ENCODE measurements at regions not wholly inside any gene's neighbourhood (a gene's known extent, or its start where the extent isn't known, plus 50 kb on each side); places are given as distances from the start of the nearest gene placed in this dataset.

DNA sequence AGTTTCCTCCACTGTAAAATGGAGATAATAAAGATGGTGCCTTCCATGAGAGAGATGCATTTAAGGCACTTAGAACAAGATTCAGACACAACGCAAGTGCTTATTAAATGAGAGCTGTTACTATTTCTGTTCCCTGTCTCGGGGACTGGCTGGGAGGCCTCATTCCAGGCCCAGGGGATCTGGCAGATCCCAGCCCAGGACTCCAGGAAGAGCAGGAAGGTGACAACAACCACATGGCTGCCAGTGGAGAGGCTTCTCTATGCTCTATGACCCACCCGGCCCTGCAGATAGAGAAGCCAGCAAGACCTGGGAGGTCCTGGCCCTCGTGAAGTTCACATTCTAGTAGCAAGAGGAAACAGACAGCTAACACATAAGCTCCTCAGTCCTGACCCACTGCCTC, 175.5 kb downstream of the ACTL8 start:
- H3K27ac Mint-ChIP-seq = no peak overlapping the region
- H3K9me3 Mint-ChIP-seq = no peaks in the 10 kb centered on the region
- intact Hi-C loops (cut with micrococcal nuclease) = no loop called here
- H3K4me3 Mint-ChIP-seq = no peak overlapping the region
- H3K4me1 Mint-ChIP-seq (ENCODE audit: low read depth) = no peaks in the 10 kb centered on the region
- peaks cover 2% of the 10 kb centered on the region for H3K27me3 Mint-ChIP-seq
- no peaks in the 10 kb centered on the region for H3K36me3 Mint-ChIP-seq (ENCODE audit: low read depth)

DNA sequence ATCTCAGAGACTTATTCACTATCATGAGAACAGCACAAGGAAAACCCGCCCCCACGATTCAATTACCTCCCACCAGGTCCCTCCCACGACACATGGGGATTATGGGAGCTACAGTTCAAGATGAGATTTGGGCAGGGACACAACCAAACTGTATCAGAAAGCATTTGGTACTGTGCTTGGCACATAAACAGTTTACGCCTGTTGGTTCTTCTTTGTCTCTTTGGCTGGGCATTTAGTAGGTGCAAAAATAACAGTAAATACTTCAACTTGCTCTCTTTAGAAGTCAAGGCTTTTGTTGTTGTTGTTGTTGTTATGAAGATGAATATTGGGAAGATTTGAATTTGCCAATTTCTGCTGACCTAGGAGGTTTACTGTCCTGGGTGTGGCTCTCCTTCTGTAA, 175.4 kb upstream of the IGSF21 start:
- H3K4me1 Mint-ChIP-seq (ENCODE audit: low read depth) = no peaks in the 10 kb centered on the region
- H3K27me3 Mint-ChIP-seq = peaks cover 4% of the 10 kb centered on the region
- no peaks in the 10 kb centered on the region for H3K36me3 Mint-ChIP-seq (ENCODE audit: low read depth)
- no peak overlapping the region for H3K4me3 Mint-ChIP-seq
- no peaks in the 10 kb centered on the region for H3K9me3 Mint-ChIP-seq
- H3K27ac Mint-ChIP-seq = no peak overlapping the region
- intact Hi-C loops (cut with micrococcal nuclease) = no loop called here

DNA sequence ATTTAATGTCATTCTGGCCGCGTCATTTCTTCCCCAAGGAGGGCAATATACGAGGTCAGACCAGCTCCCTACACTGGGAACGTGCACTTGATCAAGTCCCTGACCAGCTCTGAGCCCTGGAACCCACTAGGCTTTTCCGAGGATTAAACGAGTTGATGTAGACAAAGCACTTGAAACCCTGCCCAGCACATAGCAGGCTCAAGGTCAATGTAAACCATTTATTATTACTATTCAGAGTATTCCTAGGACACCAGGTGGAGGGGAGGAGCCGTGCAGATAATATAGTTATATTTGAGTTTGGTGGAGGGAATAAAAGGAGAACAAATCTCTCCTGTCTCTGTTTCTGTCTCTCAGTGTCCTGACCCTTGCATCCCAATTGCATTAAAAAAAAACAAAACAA, 174.1 kb upstream of the IGSF21 start:
- no peak overlapping the region for H3K4me3 Mint-ChIP-seq
- intact Hi-C loops (cut with micrococcal nuclease) = no loop called here
- H3K9me3 Mint-ChIP-seq = no peaks in the 10 kb centered on the region
- H3K4me1 Mint-ChIP-seq (ENCODE audit: low read depth) = no peaks in the 10 kb centered on the region
- peaks cover 2% of the 10 kb centered on the region for H3K27me3 Mint-ChIP-seq
- H3K27ac Mint-ChIP-seq = no peak overlapping the region
- H3K36me3 Mint-ChIP-seq (ENCODE audit: low read depth) = no peaks in the 10 kb centered on the region

DNA sequence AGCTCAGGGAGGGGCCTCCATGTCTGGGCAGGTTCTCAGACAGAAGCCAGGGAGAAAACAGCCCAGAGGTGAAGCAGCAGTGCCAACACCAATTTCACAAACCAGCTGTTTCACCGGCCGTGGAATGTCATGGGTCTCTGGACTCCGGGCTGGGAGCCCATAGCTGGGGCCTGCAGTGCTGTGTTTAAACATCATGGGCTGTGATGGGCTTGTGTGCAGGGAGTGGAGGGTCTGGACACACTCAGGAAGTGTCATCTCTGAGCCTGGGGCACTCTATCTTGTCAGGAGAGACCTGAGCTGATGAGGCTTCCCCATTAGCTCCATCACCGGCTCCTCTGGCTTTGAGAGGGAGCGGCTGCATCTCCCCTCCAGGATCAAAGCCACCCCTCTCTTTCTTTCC, 173.6 kb upstream of the IGSF21 start:
- intact Hi-C loops (cut with micrococcal nuclease) = no loop called here
- no peak overlapping the region for H3K4me3 Mint-ChIP-seq

DNA sequence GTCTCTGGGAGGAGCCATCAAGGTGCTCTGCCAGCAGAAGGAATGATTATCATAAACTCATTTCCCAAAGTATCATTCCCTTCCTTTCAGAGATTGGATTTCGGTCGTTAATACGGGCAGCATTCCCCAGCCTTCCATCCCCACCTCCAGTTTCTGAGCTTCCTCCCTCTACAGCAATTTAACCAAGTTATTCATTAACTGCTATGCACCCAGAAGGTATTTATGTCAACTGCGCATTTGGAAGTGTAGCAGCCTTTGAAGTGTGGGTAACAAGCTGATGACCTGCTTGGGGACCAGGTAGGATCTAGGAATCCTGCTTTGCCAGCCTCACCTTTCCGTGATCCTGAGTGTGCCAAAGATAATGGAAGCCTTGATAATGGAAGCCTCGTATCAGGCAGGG, 172.4 kb upstream of the IGSF21 start:
- H3K9me3 Mint-ChIP-seq = no peaks in the 10 kb centered on the region
- no peaks in the 10 kb centered on the region for H3K36me3 Mint-ChIP-seq (ENCODE audit: low read depth)
- intact Hi-C loops (cut with micrococcal nuclease) = no loop called here
- H3K27ac Mint-ChIP-seq = no peak overlapping the region
- H3K4me1 Mint-ChIP-seq (ENCODE audit: low read depth) = no peaks in the 10 kb centered on the region
- peaks cover 3% of the 10 kb centered on the region for H3K27me3 Mint-ChIP-seq
- H3K4me3 Mint-ChIP-seq = no peak overlapping the region

More for the DNA sequence above, 173.6 kb upstream of the IGSF21 start:
- no peak overlapping the region for H3K27ac Mint-ChIP-seq
- peaks cover 2% of the 10 kb centered on the region for H3K27me3 Mint-ChIP-seq
- H3K36me3 Mint-ChIP-seq (ENCODE audit: low read depth) = no peaks in the 10 kb centered on the region
- H3K9me3 Mint-ChIP-seq = no peaks in the 10 kb centered on the region
- H3K4me1 Mint-ChIP-seq (ENCODE audit: low read depth) = no peaks in the 10 kb centered on the region

DNA sequence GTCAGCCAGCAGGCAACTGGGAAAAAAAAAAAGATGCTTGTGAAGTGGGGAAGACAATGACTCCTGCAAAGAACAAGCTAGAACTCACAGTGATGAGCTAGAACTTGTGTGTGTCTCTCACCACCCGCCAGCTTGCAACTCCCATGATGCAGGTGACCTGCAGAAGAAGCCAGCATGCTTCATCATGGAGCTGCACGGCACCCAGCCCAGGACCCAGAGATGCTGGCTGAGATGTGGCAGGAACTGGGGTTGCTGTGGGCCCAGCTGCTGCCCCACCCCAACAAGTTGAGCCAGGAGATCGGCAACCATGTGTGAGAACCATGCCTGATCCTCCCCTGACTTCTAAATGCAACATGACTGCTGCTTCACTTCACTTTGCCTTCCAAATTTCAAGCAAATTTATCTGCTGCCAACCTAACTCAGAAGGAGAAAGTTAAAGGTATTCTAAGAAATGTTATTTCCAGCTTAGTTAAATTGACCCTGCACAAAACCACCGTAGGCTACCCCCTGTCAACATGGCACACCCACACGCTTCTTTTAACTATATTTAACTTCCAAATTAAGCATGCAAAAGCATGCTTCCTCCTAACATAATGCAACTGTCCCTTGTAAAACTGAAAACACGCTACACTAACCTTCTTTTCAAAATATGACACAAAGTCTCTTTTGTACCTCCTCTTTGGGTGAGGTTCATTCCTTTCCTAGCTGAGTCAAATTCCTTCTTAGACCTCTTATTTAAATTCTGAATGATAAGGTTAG, 166.0 kb upstream of the IGSF21 start:
- Mint-ChIP-seq H3K9me3 (no peaks in the 10 kb centered on the region), H3K4me3 (no peak overlapping the region), H3K36me3 (ENCODE audit: low read depth) (no peaks in the 10 kb centered on the region), H3K27me3 (peaks cover 3% of the 10 kb centered on the region), H3K4me1 (ENCODE audit: low read depth) (no peaks in the 10 kb centered on the region), H3K27ac (no peak overlapping the region)
- intact Hi-C loops (cut with micrococcal nuclease) = no loop called here

DNA sequence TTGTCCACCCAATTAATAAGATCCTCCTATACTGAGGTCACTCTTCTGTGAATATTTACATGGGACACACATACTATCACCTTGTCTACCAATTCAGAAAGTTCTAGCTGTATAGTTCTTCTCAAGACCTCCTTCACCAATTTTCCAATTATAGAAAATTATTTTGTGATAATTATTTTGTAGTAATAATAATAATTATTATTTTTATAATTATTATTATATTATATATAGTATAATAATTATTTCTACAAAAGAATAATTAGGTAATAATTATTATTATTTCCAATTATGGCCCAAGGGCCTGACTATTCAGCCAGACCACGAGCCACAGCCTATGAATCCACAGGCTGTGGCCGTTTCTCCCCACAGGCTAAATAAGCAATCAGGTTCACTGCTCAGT, 164.1 kb upstream of the IGSF21 start:
- H3K4me3 Mint-ChIP-seq = no peak overlapping the region
- peaks cover 1% of the 10 kb centered on the region for H3K27me3 Mint-ChIP-seq
- no peaks in the 10 kb centered on the region for H3K36me3 Mint-ChIP-seq (ENCODE audit: low read depth)
- intact Hi-C loops (cut with micrococcal nuclease) = no loop called here
- H3K27ac Mint-ChIP-seq = no peak overlapping the region
- H3K4me1 Mint-ChIP-seq (ENCODE audit: low read depth) = no peaks in the 10 kb centered on the region
- no peaks in the 10 kb centered on the region for H3K9me3 Mint-ChIP-seq

DNA sequence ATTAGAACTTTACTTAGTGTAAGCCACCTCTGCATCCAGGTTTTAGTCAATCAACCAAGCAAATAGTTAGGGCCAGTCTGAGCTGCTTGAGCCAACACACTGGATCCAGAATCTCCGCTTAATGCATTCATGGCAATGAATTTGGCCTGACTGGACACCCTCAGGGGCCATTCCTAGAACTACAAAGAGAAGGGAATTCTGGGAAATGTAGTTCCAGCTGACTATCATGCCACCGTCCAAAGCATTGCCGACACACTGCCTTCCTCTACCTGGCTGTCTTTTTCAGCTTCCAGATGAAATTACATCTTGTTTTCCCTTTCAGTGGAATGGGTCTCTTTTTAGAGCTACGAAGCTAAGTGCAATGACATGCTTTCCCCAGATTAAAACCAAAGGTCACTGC, 163.0 kb upstream of the IGSF21 start:
- H3K4me3 Mint-ChIP-seq = no peak overlapping the region
- H3K4me1 Mint-ChIP-seq (ENCODE audit: low read depth) = no peaks in the 10 kb centered on the region
- H3K9me3 Mint-ChIP-seq = no peaks in the 10 kb centered on the region
- peaks cover 1% of the 10 kb centered on the region for H3K27me3 Mint-ChIP-seq
- intact Hi-C loops (cut with micrococcal nuclease) = no loop called here
- H3K36me3 Mint-ChIP-seq (ENCODE audit: low read depth) = no peaks in the 10 kb centered on the region
- H3K27ac Mint-ChIP-seq = no peak overlapping the region

DNA sequence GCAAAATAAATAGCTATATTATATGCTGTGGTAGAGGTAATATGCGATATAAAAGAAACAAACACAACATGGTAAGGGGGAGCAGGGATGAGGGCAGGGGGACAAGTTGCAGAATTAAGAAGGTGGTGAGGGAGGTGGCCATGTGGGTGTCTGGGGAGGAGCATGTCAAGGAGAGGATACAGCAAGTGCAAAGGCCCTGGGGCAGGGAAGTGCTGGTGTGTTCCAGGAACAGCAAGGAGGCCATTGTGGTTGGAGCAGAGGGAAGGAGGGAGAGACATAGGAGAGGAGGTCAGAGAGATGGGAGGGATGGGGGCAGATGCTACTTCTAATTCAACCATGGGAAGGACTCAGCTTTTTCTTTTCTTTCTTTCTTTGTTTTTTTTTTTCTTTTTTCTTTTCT, 161.2 kb upstream of the IGSF21 start:
- Mint-ChIP-seq H3K4me1 (ENCODE audit: low read depth) (no peaks in the 10 kb centered on the region), H3K36me3 (ENCODE audit: low read depth) (no peaks in the 10 kb centered on the region), H3K9me3 (no peaks in the 10 kb centered on the region), H3K4me3 (no peak overlapping the region), H3K27ac (no peak overlapping the region), H3K27me3 (no peaks in the 10 kb centered on the region)
- intact Hi-C loops (cut with micrococcal nuclease) = no loop called here

DNA sequence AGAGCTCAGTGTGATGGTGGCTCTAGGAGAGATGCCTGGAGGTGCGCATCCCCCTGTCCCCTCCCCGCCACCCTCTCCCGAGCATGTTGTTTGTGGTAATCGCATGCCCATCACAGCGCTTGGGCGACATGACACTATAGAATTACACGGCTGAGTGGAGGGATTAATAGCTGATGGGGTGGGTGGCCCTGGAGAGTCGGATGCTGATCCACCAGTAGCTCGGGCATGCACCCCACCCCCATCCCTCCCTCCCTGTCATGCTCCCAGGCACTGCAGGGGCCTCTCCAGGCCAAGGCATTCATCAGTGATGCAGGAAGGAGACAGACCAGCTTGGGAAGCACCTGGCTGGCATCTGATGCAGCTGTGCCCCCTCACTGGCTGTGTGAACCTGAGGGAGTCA, 159.0 kb upstream of the IGSF21 start:
- Mint-ChIP-seq H3K4me1 (ENCODE audit: low read depth) (no peaks in the 10 kb centered on the region), H3K4me3 (no peak overlapping the region), H3K9me3 (no peaks in the 10 kb centered on the region), H3K36me3 (ENCODE audit: low read depth) (no peaks in the 10 kb centered on the region), H3K27ac (no peak overlapping the region), H3K27me3 (peaks cover 10% of the 10 kb centered on the region)
- intact Hi-C loops (cut with micrococcal nuclease) = no loop called here

DNA sequence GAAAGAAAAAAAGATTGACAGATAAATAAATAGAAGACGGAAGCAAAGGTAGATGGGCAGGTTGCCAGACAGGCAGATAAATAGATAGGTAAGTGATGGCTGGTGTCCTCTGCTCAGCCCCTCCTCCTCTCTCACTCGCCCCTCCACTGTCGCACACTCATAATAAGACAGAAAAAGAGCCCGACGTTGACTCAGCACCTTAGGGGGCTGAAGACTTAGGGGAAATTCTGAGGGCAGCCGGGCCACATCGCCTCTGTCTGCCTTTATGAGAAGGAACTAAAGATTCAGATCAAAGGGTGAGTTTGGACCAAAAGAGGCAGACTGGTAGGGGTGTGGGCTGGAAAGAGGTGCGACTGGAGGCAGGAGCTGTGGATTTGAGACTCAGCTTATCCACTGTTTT, 158.1 kb upstream of the IGSF21 start:
- Mint-ChIP-seq H3K4me3 (no peak overlapping the region), H3K4me1 (ENCODE audit: low read depth) (no peaks in the 10 kb centered on the region), H3K27me3 (peaks cover 10% of the 10 kb centered on the region), H3K9me3 (no peaks in the 10 kb centered on the region), H3K27ac (no peak overlapping the region), H3K36me3 (ENCODE audit: low read depth) (no peaks in the 10 kb centered on the region)
- intact Hi-C loops (cut with micrococcal nuclease) = no loop called here

DNA sequence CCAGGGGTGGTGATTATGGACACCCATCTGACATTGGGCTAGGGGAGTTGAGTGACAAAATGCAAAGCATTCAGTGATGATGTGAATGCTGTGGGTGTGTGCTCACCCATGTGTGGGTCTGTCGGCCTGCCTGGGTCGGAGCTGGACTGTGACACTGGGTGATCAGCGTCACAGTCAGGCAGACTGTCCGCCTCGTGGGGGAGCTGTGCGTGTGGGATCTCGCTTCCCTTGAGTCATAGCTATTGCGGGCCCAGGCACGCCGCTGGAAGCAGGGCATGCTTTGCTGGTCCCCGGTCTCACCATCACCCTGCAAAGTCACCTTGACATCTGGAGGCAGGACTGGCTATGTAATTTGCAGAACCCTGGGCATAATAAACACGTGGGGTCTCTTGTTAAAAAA, 156.9 kb upstream of the IGSF21 start:
- Mint-ChIP-seq H3K27ac (no peak overlapping the region), H3K4me3 (no peak overlapping the region), H3K36me3 (ENCODE audit: low read depth) (no peaks in the 10 kb centered on the region), H3K4me1 (ENCODE audit: low read depth) (no peaks in the 10 kb centered on the region), H3K27me3 (peaks cover 11% of the 10 kb centered on the region), H3K9me3 (no peaks in the 10 kb centered on the region)
- intact Hi-C loops (cut with micrococcal nuclease) = no loop called here

DNA sequence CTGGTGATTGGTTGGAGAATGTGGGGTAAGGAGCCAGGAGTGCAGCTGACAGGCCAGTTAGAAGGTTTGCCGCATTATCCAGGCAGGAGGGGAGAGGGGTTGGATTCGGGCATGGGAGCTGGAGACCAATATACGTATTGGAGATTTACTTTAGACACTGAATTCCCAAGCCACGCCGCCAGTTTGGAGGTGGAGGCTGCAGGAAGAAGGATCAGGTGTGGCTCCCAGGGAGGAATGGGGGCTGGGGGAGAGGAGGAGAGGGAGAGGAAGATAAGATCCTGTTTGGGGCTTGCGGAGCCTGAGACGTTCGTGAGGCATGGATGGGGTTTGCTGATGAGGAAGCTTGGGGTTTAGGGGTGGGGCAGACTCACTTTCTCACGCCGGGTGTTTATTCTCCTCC, 155.1 kb upstream of the IGSF21 start:
- no peaks in the 10 kb centered on the region for H3K36me3 Mint-ChIP-seq (ENCODE audit: low read depth)
- no peaks in the 10 kb centered on the region for H3K9me3 Mint-ChIP-seq
- no peaks in the 10 kb centered on the region for H3K4me1 Mint-ChIP-seq (ENCODE audit: low read depth)
- no peak overlapping the region for H3K4me3 Mint-ChIP-seq
- peaks cover 11% of the 10 kb centered on the region for H3K27me3 Mint-ChIP-seq
- intact Hi-C loops (cut with micrococcal nuclease) = no loop called here
- no peak overlapping the region for H3K27ac Mint-ChIP-seq

DNA sequence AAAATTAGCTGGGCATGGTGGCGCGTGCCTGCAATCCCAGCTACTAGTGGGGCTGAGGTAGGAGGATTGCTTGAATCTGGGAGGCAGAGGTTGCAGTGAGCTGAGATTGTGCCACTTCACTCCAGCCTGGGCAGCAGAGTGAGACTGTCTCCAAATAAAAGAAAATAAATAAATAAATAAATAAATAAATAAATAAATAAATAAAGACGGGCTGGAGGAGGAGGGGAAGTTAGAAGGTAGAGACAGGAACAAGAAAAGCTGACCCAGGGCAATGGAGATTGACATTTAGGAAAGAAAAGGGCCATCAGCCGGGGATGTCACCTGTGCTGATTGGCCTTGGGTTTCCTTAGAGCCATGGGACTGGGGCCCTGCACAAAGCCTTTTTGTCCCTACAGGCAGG, 153.7 kb upstream of the IGSF21 start:
- Mint-ChIP-seq H3K27ac (no peak overlapping the region), H3K4me3 (no peak overlapping the region), H3K36me3 (ENCODE audit: low read depth) (no peaks in the 10 kb centered on the region), H3K9me3 (peaks cover 7% of the 10 kb centered on the region), H3K27me3 (peaks cover 11% of the 10 kb centered on the region), H3K4me1 (ENCODE audit: low read depth) (peaks cover 5% of the 10 kb centered on the region)
- intact Hi-C loops (cut with micrococcal nuclease) = no loop called here
